ENCODE measurements at regions not wholly inside any gene's neighbourhood (a gene's known extent, or its start where the extent isn't known, plus 50 kb on each side); places are given as distances from the start of the nearest gene placed in this dataset.

DNA sequence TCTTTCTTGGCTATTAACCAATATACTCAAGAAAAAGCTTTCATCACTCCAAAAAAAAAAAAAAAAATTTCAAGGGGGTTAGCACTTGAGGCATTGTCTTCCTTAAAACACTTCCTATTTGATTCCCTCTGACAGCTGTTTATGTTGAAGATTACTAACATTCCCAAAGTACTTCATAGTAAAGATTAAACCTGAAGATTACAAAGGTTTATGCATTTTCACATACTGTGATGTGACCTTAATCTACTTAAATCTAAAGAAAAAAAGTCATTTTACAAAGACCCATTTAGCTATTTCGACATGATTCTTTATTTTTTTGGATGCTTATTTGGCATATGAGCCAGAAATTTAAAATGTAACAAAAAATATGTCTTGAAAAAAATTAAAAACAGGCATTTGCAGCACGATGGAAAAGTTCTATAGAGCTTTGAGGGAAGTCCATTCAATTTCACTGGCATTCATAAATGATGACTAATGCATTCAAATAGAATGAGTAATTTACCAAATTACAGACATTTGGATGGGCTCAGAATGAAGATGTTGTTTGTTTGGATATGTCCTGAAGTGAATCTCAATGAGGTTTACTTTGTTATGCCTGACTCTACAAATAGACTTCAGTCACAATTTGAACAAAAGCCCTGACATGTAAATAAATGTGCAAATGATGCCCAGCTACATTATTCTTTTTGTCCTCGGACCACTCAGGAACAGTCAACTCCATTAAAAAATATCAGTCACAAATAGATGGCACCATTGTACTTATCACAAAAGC, 674.6 kb upstream of the MARCKS start:
- no peaks in the 10 kb centered on the region for H4K20me1 ChIP-seq (ENCODE audit: insufficient read depth)
- H3K27me3 ChIP-seq (ENCODE audit: insufficient read depth): no peaks in the 10 kb centered on the region
- H3K27ac ChIP-seq (ENCODE audit: low read depth in 2 of 2, low read length in 1 of 2): peak overlapping the region; percentile 87 to 89; a peak in 3 of 4 replicates
- no peaks in the 10 kb centered on the region for H3K36me3 ChIP-seq (replicated peaks in 1 of 2; ENCODE audit: control insufficient read depth in 1 of 2, insufficient read depth in 2 of 2, low read length in 1 of 2)
- WGBS (ENCODE audit: low lambda C conversion rate): 12% methylated on average over 3 of the region's 3 CpGs
- H3K9ac ChIP-seq: peak overlapping the region; percentile 60; the same call in 1 of the 2 replicates
- H3K9me3 ChIP-seq: no peaks in the 10 kb centered on the region
- no peaks in the 10 kb centered on the region for H3K79me2 ChIP-seq (ENCODE audit: insufficient read depth)
- peak overlapping the region; percentile 14; the same call in 1 of the 2 replicates for H2AFZ ChIP-seq (ENCODE audit: low read depth)
- CTCF ChIA-PET: interaction anchor here (0.7 to 2.4 kb wide), 4 partner anchors 14 to 1162 kb away, joined by 3 to 5 read pairs (median 3); no protein-coding TSS in a partner anchor
- POLR2A ChIA-PET: no interaction called here
- H3K4me2 ChIP-seq: peak overlapping the region; percentile 44
- DNase-seq: no peak
- peaks cover 0 to 23% of the 10 kb centered on the region in 2 experiments; a peak in 3 of 4 replicates for H3K4me1 ChIP-seq (ENCODE audit: control insufficient read depth in 1 of 2, insufficient read depth in 2 of 2, low read depth in 1 of 2, low read length in 1 of 2)
- H3K4me3 ChIP-seq (ENCODE audit: low read depth in 2 of 2, low read length in 1 of 2): no peak overlapping the region
- H3K9me2 ChIP-seq: no peaks in the 10 kb centered on the region
- peaks cover 43% of the 10 kb centered on the region for H3F3A ChIP-seq (replicated peaks; ENCODE audit: insufficient read depth)
- TF ChIP-seq, protein P1, sequence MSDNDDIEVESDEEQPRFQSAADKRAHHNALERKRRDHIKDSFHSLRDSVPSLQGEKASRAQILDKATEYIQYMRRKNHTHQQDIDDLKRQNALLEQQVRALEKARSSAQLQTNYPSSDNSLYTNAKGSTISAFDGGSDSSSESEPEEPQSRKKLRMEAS (IDR thresholded peaks at IDR 0.05; ENCODE audit: low read depth): no peak; the same call in 1 of the 2 replicates
- TF ChIP-seq FOXM1 (IDR thresholded peaks at IDR 0.05; ENCODE audit: low read depth) (peak; percentile 76), MEF2A (IDR thresholded peaks at IDR 0.05; ENCODE audit: borderline replicate concordance, low read depth) (peak; percentile 41; the same call in 1 of the 2 replicates), FOSL2 (IDR thresholded peaks at IDR 0.05; ENCODE audit: borderline replicate concordance, low read depth) (peak; percentile 88), RXRA (IDR thresholded peaks at IDR 0.05; ENCODE audit: borderline replicate concordance, low read depth) (peak; percentile 64; the same call in 1 of the 2 replicates), GATA2 (CRISPR knock-in tag; IDR thresholded peaks at IDR 0.05) (no peak), ELF1 (IDR thresholded peaks at IDR 0.05) (no peak; the same call in 1 of the 2 replicates), RCOR1 (IDR thresholded peaks at IDR 0.05; ENCODE audit: low read length) (no peak), RAD21 (IDR thresholded peaks at IDR 0.05; ENCODE audit: low read length) (peak; percentile 20; the same call in 1 of the 2 replicates), SIN3A (IDR thresholded peaks at IDR 0.05; ENCODE audit: borderline replicate concordance, low read depth, low read length) (no peak), SMC3 (IDR thresholded peaks at IDR 0.05; ENCODE audit: low read depth, low read length) (no peak; the same call in 1 of the 2 replicates), NFIC (IDR thresholded peaks at IDR 0.05; ENCODE audit: borderline replicate concordance) (peak; percentile 69), YY1 (IDR thresholded peaks at IDR 0.05; ENCODE audit: low read depth) (no peak), GABPA (IDR thresholded peaks at IDR 0.05; ENCODE audit: low read depth) (no peak; the same call in 1 of the 2 replicates), TCF12 (IDR thresholded peaks at IDR 0.05) (peak; percentile 94), CHD2 (IDR thresholded peaks at IDR 0.05; ENCODE audit: low read length, partially characterized antibody) (no peak), TAF1 (IDR thresholded peaks at IDR 0.05; ENCODE audit: borderline replicate concordance, low read depth, low read length) (no peak)
- TF ChIP-seq, protein P2, sequence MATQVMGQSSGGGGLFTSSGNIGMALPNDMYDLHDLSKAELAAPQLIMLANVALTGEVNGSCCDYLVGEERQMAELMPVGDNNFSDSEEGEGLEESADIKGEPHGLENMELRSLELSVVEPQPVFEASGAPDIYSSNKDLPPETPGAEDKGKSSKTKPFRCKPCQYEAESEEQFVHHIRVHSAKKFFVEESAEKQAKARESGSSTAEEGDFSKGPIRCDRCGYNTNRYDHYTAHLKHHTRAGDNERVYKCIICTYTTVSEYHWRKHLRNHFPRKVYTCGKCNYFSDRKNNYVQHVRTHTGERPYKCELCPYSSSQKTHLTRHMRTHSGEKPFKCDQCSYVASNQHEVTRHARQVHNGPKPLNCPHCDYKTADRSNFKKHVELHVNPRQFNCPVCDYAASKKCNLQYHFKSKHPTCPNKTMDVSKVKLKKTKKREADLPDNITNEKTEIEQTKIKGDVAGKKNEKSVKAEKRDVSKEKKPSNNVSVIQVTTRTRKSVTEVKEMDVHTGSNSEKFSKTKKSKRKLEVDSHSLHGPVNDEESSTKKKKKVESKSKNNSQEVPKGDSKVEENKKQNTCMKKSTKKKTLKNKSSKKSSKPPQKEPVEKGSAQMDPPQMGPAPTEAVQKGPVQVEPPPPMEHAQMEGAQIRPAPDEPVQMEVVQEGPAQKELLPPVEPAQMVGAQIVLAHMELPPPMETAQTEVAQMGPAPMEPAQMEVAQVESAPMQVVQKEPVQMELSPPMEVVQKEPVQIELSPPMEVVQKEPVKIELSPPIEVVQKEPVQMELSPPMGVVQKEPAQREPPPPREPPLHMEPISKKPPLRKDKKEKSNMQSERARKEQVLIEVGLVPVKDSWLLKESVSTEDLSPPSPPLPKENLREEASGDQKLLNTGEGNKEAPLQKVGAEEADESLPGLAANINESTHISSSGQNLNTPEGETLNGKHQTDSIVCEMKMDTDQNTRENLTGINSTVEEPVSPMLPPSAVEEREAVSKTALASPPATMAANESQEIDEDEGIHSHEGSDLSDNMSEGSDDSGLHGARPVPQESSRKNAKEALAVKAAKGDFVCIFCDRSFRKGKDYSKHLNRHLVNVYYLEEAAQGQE (IDR thresholded peaks at IDR 0.05; ENCODE audit: low read depth, low read length): no peak
- TF ChIP-seq, protein P3, sequence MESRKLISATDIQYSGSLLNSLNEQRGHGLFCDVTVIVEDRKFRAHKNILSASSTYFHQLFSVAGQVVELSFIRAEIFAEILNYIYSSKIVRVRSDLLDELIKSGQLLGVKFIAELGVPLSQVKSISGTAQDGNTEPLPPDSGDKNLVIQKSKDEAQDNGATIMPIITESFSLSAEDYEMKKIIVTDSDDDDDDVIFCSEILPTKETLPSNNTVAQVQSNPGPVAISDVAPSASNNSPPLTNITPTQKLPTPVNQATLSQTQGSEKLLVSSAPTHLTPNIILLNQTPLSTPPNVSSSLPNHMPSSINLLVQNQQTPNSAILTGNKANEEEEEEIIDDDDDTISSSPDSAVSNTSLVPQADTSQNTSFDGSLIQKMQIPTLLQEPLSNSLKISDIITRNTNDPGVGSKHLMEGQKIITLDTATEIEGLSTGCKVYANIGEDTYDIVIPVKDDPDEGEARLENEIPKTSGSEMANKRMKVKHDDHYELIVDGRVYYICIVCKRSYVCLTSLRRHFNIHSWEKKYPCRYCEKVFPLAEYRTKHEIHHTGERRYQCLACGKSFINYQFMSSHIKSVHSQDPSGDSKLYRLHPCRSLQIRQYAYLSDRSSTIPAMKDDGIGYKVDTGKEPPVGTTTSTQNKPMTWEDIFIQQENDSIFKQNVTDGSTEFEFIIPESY (IDR thresholded peaks at IDR 0.05; ENCODE audit: borderline replicate concordance, low read depth): 0 out of 2 replicates have a peak, but pooled peaks have one; percentile 16
- TF ChIP-seq, protein P4, sequence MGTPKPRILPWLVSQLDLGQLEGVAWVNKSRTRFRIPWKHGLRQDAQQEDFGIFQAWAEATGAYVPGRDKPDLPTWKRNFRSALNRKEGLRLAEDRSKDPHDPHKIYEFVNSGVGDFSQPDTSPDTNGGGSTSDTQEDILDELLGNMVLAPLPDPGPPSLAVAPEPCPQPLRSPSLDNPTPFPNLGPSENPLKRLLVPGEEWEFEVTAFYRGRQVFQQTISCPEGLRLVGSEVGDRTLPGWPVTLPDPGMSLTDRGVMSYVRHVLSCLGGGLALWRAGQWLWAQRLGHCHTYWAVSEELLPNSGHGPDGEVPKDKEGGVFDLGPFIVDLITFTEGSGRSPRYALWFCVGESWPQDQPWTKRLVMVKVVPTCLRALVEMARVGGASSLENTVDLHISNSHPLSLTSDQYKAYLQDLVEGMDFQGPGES (IDR thresholded peaks at IDR 0.05; ENCODE audit: low read depth, low read length): no peak
- TF ChIP-seq, protein P5, sequence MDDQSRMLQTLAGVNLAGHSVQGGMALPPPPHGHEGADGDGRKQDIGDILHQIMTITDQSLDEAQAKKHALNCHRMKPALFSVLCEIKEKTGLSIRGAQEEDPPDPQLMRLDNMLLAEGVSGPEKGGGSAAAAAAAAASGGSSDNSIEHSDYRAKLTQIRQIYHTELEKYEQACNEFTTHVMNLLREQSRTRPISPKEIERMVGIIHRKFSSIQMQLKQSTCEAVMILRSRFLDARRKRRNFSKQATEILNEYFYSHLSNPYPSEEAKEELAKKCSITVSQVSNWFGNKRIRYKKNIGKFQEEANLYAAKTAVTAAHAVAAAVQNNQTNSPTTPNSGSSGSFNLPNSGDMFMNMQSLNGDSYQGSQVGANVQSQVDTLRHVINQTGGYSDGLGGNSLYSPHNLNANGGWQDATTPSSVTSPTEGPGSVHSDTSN (IDR thresholded peaks at IDR 0.05): peak; percentile 91
- TF ChIP-seq, protein P6, sequence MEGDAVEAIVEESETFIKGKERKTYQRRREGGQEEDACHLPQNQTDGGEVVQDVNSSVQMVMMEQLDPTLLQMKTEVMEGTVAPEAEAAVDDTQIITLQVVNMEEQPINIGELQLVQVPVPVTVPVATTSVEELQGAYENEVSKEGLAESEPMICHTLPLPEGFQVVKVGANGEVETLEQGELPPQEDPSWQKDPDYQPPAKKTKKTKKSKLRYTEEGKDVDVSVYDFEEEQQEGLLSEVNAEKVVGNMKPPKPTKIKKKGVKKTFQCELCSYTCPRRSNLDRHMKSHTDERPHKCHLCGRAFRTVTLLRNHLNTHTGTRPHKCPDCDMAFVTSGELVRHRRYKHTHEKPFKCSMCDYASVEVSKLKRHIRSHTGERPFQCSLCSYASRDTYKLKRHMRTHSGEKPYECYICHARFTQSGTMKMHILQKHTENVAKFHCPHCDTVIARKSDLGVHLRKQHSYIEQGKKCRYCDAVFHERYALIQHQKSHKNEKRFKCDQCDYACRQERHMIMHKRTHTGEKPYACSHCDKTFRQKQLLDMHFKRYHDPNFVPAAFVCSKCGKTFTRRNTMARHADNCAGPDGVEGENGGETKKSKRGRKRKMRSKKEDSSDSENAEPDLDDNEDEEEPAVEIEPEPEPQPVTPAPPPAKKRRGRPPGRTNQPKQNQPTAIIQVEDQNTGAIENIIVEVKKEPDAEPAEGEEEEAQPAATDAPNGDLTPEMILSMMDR (IDR thresholded peaks at IDR 0.05): peak; percentile 41

Data from SK-N-SH (cell line).